ENCODE measurements at regions not wholly inside any gene's neighbourhood (a gene's known extent, or its start where the extent isn't known, plus 50 kb on each side); places are given as distances from the start of the nearest gene placed in this dataset.

GRCh38 chrX:148365233-148365632 is 135.2 kb upstream of the AFF2 start:
- DNase-seq (ENCODE audit: low read depth): no peak

GRCh38 chrX:148371291-148371690 is 129.1 kb upstream of the AFF2 start:
- no peak for DNase-seq (ENCODE audit: low read depth)

GRCh38 chrX:148372925-148373324 is 127.5 kb upstream of the AFF2 start:
- DNase-seq (ENCODE audit: low read depth): no peak

- DNase-seq (ENCODE audit: low read depth): no peak
Observed at GRCh38 chrX:148376342-148376741, 124.1 kb upstream of the AFF2 start.

DNA sequence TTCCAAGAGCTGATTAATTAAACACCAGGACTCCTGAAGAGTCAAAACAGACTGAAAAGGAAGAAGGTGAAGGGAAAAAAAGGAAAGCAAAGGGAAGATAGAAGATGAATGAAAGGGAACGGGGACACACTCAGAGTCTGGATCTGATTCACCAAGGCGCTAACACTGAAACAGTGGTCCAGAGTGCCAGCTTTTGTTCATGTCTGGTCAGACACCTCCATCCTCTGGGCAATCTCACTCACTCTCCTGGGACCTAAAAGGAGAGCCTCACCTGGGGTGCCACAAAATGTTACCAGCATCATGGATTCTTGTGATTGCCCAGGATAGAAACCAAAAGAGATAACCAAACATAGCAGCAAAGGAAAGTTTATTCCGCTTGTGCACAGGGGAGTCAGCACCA is 120.3 kb upstream of the AFF2 start:
- DNase-seq (ENCODE audit: low read depth): no peak

- no peak for DNase-seq (ENCODE audit: low read depth)
Observed at GRCh38 chrX:148380650-148381561, 119.5 kb upstream of the AFF2 start.

DNA sequence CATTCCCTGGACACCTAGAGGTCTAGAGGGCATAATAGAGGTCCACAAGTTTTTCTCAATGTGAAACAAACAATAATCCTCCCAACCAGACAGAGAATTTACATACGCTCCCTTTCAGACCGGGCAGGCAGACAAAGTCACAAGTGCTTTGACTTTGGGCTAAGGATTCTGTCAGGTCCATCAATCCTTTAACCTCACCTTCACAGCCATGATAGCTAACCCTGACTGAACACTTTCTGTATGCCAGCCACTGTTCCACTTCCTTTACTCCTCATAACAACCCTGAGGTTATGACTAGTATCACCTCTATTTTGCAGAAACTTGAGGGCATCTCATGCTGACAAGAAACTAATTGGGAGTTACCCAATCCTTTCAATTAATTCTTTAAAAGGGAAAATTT is 118.8 kb upstream of the AFF2 start:
- DNase-seq (ENCODE audit: low read depth): no peak

DNA sequence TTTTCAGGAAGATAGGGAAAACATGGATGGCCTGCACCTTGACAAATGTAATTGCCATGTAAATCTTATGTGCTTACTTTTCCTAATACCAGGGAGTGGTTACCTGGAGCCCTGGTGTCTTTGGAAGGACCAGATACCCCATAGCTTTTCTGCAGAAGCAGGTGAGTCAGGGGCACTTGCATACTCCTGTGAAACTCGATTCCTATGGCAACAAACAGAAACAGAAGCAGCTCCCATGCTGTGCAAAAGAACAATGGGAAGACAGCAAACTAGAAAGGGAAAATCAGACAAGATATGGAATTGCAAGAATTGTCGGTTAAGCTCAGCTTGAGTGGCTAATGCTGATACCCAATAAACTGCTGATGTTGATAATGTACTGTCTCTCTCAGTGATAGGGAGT is 117.4 kb upstream of the AFF2 start:
- DNase-seq (ENCODE audit: low read depth): no peak

GRCh38 chrX:148385471-148385870 is 114.9 kb upstream of the AFF2 start:
- no peak for DNase-seq (ENCODE audit: low read depth)

DNA sequence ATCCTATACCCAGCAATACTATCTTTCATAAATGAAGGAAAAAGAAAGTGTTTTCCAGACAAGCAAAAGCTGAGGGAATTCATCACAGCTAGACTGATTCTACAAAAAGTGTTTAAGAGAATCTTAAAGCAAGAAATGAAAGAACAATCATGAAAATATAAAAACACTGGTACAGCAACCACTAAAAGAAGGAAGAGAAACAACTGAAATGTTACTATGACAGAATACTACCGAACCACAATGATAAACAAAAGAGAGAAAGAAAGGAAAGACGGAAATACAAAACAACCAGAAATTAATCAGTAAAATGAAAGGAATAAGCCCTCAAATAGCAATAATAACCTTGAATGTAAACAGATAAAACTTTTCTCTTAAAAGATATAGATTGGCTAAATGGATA is 110.8 kb upstream of the AFF2 start:
- no peak for DNase-seq (ENCODE audit: low read depth)

- no peak for DNase-seq (ENCODE audit: low read depth)
Observed at GRCh38 chrX:148412006-148412405, 88.4 kb upstream of the AFF2 start.

GRCh38 chrX:148416142-148416541 is 84.3 kb upstream of the AFF2 start:
- no peak for DNase-seq (ENCODE audit: low read depth)

DNA sequence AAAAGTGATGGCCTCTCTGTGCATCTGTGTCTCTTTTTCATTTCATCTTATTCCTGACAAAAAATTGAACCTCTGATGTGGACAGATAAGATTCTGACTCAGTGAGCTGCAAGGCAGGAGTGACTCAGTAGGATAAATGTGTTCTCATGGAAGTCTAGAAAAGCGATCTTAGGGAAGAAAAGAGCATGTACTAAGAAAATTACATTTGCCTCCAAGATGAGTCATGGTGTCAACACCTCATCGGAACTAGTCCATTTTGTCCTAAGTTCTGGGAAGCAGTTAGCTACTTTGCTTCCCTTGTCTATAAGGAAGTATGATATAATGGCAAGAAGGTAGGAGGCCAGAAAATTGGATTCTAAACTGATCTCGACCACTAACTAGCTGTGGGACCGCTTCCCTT is 83.5 kb upstream of the AFF2 start:
- DNase-seq (ENCODE audit: low read depth): no peak

GRCh38 chrX:148417934-148418333 is 82.5 kb upstream of the AFF2 start:
- no peak for DNase-seq (ENCODE audit: low read depth)

DNA sequence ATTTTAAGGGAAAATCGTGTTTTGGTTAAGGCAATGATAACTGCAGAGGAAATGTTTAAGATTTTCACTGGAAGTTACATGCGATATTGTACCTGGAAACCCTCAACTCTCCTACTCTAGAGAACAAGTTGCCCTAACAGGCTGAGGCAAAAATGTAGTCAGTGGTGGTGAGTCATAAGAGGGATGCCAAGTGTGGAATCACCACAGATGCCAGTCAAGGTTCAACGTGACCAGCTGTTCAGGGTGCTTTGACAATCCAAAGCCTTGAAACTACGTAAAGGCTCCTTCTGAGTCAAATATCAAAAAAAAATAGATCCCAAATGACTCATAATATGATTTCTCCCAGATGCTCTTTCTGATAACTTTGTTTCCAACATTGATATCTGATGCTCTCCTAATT is 77.9 kb upstream of the AFF2 start:
- DNase-seq (ENCODE audit: low read depth): no peak

DNA sequence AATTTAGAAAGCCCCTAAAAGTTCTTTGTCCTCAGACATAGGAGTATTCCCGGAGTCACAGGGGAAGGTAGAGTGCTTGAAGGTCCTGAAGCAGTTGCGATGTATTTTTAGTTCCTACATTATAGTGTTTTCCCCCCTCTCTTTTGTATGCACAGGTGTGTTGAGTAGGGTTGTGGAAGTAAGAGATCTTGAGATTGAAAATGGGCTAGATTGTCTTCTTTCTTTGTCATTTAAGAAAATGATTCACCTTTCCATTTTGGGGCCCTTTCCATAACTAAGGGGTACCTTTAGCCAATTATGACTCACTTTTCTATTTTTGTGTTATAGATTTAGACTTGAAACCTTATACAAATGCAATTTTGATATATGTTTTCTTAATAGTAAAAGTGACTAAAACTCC is 75.8 kb upstream of the AFF2 start:
- no peak for DNase-seq (ENCODE audit: low read depth)

DNA sequence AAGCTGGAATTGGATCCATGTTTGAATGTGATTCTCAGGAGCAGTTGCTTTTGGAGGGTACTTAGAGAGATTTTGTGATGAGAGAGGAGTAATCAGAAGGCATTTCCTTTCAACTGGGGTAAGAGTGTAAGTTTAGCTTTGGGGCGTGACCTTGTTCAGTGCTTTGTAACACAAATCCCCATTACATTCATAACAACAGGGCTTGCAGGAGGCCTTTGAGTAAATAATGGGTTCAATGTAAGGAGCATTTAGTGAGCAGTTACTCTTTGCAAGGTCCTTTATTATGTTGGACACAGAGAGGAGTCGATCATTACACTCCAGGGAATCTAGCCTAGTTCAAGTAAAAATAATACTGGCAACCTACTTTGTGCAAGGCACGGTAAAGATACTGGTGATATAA is 74.0 kb upstream of the AFF2 start:
- no peak for DNase-seq (ENCODE audit: low read depth)

GRCh38 chrX:148441387-148441786 is 59.0 kb upstream of the AFF2 start:
- DNase-seq (ENCODE audit: low read depth): no peak

DNA sequence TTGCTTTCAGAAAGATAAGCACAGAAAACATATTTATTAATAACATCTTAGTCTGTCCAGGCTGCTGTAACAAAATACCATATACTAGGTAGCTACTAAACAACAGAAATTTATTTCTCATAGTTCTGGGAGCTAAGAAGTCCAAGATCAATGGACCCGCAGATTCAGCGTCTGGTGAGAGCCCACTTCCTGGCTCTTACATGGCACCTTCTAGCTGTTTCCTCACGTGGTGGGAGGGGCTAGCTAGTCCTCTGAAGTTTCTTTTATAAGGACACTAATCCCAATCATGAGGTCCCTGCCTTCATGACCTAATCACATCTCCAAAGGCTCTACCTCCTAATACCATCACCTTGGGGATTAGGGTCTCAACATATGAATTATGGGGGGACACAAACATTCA is 57.2 kb upstream of the AFF2 start:
- DNase-seq (ENCODE audit: low read depth): no peak

GRCh38 chrX:148448686-148449085 is 51.7 kb upstream of the AFF2 start:
- DNase-seq (ENCODE audit: low read depth): no peak
